Myocyte (in vitro differentiated cells): ENCODE measurements at regions not wholly inside any gene's neighbourhood (a gene's known extent, or its start where the extent isn't known, plus 50 kb on each side); places are given as distances from the start of the nearest gene placed in this dataset.
"Not testable (repeated sequence)": the region's sequence is repeated elsewhere in the genome, so short reads cannot be mapped to it uniquely, and the experiment has no call there.

ENCODE experiments used
- DNase-seq: peaks from one replicate; pipeline ENCODE4 v3.0.0-alpha.2; 2012; ENCODE audit warnings: low read depth

GRCh38 chr15:98548139-98548971 is 100.0 kb upstream of the IGF1R start:
- DNase-seq: peak; percentile 91

GRCh38 chr15:98549003-98549402 is 99.3 kb upstream of the IGF1R start:
- no peak for DNase-seq

DNA sequence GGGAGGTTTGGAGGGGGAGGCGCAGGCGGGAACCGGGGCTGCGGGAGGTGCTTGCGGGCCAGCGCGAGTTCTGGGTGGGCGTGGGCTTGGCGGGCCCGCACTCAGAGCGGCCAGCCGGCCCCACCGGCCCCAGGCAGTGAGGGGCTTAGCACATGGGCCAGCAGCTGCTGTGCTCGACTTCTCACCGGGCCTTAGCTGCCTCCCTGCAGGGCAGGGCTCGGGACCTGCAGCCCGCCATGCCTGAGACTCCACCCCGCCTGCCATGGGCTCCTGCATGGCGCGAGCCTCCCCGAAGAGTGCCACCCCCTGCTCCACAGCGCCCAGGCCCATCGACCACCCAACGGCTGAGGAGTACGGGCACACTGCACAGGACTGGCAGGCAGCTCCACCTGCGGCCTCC is 98.6 kb upstream of the IGF1R start:
- DNase-seq: no peak

DNA sequence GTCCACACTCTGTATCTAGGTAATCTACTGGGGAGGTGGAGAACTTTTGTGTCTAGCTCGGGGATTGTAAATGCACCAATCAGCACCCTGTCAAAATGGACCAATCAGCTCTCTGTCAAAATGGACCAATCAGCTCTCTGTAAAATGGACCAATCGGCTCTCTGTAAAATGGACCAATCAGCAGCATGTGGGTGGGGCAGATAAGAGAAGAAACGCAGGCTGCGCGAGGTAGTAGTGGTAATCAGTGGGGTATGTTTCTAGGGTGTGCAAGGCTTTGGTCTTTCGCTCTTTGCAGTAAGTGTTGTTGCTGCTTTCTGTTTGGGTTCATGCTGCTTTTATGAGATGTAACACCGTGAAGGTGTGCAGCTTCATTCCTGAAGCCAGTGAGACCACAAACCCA is 98.0 kb upstream of the IGF1R start:
- not testable (repeated sequence) for DNase-seq

DNA sequence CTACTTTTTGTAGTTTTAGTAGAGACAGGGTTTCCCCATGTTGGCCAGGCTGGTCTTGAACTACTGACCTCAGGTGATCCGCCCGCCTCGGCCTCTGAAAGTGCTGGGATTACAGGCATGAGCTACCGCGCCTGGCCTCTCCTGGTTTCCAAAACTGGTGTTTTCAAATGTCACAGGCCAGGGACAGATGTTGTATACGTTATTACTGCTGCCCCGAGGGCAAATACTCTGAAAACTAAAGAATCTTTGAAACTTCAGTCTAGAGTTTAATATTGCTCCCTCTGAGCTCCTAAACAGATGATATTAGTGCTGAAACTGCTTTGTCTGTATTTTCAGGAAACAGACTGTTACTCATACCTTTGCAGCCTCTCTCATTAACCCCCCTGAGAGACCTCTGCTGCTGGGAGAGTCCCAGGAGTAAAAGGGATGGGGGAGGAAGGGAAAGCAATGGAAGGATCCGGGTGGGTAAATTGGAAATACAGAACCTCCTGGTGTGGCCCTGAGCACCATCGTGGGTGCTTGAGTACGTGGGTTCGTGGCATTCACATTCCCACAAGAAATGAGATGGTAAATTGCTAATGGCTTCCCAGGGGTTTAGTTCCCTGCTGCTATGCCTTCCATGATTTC is 96.3 kb upstream of the IGF1R start:
- DNase-seq: no peak

DNA sequence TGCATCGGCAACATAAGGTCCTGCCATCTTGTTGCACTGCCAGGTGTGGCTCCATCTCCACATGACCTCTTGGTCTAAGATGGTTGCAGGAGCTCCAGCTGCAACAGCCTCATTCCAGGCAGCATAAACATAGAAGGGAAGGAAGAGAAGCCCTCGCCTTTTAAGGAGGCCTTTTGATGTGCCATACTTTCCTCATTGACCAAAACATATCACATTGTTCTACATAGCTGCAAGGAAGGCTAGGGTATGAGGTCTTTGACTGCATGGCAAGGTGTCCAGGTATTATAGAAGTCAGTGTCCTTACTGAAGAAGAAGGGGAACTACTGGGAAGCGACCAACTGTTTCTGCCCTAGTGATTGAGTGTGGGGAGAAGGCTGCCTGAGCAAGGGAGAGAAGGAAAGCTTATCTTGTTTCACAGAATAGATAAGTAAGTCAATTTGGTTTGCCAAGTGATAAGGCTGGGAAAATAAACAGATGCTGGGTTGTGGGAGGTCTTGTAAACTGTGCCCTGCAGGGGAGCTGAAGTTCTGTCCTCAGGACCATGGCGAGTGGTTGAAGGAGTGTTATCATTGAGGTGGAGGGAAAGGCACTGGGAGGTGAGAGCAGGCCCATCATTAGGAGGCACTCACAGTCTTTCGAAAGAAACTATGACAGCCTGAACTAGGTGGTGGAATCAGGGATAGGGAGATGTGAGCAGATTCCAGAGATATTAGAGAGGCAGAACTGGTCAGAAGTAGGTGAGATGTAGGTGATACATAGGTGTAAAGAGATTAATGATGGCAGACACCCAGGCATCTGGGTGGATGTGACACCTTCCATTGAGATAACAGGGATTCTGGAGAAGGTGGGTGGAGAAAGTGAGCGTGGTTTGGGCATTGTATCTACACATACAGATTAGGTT is 93.8 kb upstream of the IGF1R start:
- DNase-seq: no peak

- DNase-seq: no peak
Measured at GRCh38 chr15:98555173-98555515, 93.2 kb upstream of the IGF1R start.

DNA sequence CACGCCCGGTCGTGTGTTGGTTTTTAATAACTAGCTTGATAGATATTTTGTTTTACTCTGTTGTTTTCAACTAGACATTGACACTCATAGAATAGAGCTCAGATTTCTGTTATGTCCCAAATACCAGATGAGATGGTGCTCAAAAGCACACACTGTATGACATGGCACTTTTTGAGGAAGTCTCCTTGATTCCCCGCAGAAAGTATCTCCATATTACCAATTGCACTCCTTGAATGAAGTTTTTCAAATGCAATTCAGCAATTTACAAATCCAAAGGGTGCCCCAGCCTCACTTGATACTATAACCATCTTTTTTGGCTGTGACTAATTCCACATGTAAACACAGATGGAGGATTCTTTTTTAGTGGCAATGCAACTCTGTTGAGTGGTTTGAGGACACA is 92.0 kb upstream of the IGF1R start:
- DNase-seq: no peak

DNA sequence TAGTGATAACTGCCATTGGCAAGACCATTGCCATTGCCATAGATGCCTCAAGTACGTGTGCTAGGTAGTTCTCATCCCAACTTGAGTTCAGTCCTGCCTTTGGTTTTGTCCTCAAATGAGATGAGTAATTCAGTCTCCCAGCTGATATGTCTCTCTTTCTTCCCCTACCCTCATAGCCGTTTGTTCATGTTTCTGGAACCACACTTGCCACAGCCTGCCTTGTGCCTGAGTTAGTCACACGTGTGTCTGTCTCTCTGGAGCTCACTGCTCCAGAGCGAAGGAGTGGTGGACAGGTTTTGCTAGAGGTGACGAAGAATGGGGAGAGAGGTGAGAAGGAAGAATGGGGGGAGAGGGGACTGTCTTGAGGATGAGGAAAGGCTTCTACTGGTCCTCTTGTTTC is 88.0 kb upstream of the IGF1R start:
- peak; percentile 82 for DNase-seq

DNA sequence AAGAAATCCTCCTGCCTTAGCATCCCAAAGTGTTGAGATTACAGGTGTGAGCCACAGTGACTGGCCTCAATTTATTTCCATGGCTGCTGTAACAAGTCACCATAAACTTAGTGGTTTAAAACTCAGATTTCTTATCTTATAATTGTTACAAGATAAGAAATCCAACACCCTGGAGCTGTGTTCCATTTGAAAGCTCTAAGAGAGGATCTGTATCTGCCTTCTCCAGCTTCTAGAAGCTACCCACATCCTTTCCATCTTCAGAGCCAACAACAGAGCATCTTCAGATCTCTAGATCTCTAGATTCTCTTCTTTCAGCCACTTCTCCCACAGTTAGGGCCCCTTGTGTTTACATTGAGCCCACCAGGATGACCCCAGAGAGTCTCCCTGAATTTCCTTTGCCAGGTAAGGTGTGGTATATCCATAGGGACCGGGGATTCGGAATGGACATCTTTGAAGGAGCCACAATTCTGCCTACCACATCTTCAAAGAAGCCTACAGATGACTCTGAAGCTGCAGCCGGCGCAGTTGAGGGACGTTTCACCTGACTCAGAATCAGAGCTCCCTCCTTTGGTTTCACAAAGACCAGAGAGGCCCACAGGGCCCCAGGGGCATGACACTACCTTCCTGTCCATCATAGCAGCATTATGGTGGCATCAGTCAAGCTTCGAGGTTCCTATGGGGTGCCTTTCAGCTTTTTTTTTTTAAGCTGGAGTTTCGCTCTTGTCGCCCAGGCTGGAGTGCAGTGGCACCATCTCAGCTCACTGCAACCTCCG is 87.0 kb upstream of the IGF1R start:
- no peak for DNase-seq

DNA sequence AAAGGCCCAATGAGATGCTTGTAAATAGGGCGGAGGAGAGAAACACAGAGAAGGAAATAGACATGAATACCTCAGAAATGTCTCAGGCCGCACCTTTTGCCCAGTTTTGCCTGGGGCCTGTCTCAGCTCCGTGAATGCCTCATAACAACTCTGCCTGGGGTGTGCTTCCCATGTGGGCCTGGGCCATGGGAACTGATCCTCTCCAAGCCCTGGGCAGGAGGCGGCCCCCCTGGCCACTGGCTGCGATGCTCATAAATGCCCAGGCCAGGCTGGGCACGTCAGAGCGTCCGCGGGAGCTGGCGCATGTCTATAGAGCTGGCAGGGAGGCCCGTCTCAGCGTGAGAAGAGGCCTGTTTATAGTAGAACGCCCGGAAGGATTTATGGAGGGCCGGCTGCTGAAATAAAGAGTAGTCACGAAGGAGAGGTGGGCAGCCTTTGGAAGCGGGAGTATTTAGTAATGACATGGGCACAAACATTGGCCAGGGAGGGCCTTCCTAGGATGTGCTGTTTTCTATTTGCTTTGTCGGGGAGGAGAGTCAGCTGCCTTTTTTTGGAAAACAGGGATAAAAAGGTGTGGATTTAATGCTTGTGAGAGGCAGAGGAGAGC is 85.9 kb upstream of the IGF1R start:
- DNase-seq: no peak

DNA sequence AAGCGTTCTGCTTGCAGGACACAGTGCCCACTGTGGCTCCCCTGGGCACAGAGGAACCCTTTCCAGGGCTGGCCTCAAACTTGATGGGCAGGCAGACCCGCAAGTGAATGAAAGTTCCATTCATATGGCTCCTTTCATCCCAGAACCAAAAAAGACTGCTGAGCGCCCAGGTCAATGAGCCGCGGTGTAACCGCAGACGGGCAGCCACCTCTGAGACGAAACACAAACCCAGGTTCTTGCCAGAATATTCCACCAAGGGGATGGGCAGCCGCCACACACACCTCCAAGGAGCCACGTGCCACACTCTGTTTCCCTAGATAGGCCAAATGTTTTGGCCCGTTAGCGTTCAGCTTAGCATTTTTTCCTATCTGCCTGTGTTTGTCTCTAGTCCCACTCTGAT is 82.8 kb upstream of the IGF1R start:
- DNase-seq: no peak

DNA sequence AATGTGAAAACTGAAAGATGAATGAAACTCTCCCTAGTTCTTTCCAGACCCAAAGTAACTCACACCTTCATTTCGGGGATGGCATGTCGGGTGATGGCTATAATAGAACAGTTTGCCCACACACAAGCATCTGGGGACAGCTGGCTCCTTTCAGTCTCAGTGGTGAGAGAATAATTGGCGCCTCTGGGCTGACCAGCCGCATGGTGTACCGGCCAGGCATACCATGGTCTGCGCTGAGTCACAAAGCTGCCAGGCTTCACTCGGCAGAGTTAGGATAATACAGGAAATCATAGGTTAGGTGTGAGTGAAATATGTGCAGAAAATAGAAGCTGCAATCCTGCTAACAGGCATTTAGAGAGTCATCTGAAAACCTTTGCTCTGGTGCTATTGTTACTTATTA is 80.4 kb upstream of the IGF1R start:
- DNase-seq: peak; percentile 91

- DNase-seq: peak; percentile 10
Measured at GRCh38 chr15:98568382-98569017, 79.8 kb upstream of the IGF1R start.

- DNase-seq: no peak
Measured at GRCh38 chr15:98570119-98570518, 78.2 kb upstream of the IGF1R start.

GRCh38 chr15:98580572-98580971 is 67.8 kb upstream of the IGF1R start:
- peak; percentile 88 for DNase-seq

DNA sequence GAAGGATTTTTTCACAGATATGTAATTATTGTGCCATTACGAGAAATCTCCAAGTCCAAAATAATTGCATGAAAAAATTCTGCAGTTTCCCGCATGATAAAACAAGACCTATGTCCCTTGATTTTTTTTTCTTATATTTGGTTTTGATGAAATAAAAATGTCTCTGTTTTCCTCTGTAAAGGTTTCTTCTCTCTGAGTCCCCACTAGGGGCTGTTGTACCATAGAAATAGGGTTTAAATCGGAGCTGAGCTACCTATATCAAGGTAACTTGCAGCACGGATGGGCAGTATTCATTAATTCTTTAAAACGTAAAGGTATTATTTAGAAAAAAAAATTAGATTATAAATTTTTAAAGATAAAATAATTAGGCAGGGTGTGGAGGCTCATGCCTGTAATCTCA is 66.6 kb upstream of the IGF1R start:
- DNase-seq: no peak

- no peak for DNase-seq
Measured at GRCh38 chr15:98582900-98583554, 65.3 kb upstream of the IGF1R start.

GRCh38 chr15:98583771-98584430 is 64.4 kb upstream of the IGF1R start:
- no peak for DNase-seq
